HEK293 (cell line): ENCODE measurements at regions not wholly inside any gene's neighbourhood (a gene's known extent, or its start where the extent isn't known, plus 50 kb on each side); places are given as distances from the start of the nearest gene placed in this dataset.

ENCODE experiments used
- CTCF ChIA-PET: fragments of 350-600 bp; formaldehyde crosslinking; extraction: SDS; loops from one replicate; lab custom pipeline; 2021; ENCODE audit warnings: antibody characterized with exemption; lab: Yijun Ruan, JAX
- POLR2A ChIA-PET: fragments of 300-600 bp; formaldehyde crosslinking; extraction: SDS; loops from one replicate; lab custom pipeline; 2020; ENCODE audit warnings: antibody characterized with exemption, inconsistent platforms; lab: Yijun Ruan, JAX
- H3K27ac ChIP-seq: fragments of 200-500 bp; sonication (Bioruptor generic); 2 replicates; pipeline ENCODE4 v1.5.1; 2014; ENCODE audit warnings: low read depth, low read length, control low read depth, inconsistent platforms; ENCODE audit errors: extremely low read depth
- H3K36me3 ChIP-seq, 2 experiments: fragments of 200-500 bp in 1 of 2; sonication (Bioruptor generic) in 1 of 2; 1 replicate in 1 of 2; 2 replicates in 1 of 2; pipeline ENCODE4 v1.5.1; 2014 to 2017; ENCODE audit warnings: inconsistent platforms in 2 of 2, low read length in 2 of 2; ENCODE audit not compliant: control insufficient read depth in 2 of 2, insufficient read depth in 1 of 2
- H3K4me1 ChIP-seq: fragments of 200-500 bp; sonication (Bioruptor generic); 2 replicates; pipeline ENCODE4 v1.5.1; 2014; ENCODE audit warnings: mild to moderate bottlenecking, low read length, inconsistent platforms; ENCODE audit not compliant: control insufficient read depth, insufficient read depth
- H3K4me3 ChIP-seq: 2 replicates; pipeline ENCODE4 v1.5.1; 2011; ENCODE audit warnings: low read depth, mild to moderate bottlenecking, control low read depth, low read length, moderate library complexity
- H3K9me3 ChIP-seq: fragments of 200-500 bp; sonication (Bioruptor generic); 2 replicates; pipeline ENCODE4 v1.5.1; 2014; ENCODE audit warnings: low read depth, low read length, inconsistent platforms; ENCODE audit not compliant: control insufficient read depth, insufficient read depth
- FEZF1 ChIP-seq: fragments of 450-650 bp; formaldehyde crosslinking; IDR thresholded peaks from 2 replicates; pipeline ENCODE4 v1.5.1; 2016; ENCODE audit warnings: missing biosample characterization, missing genetic modification characterization
- KLF8 ChIP-seq: fragments of 450-650 bp; formaldehyde crosslinking; IDR thresholded peaks from 2 replicates; pipeline ENCODE4 v1.5.1; 2016; ENCODE audit warnings: missing biosample characterization, missing genetic modification characterization
- RBAK ChIP-seq: fragments of 450-650 bp; formaldehyde crosslinking; IDR thresholded peaks from 2 replicates; pipeline ENCODE4 v1.5.1; 2016; ENCODE audit warnings: missing biosample characterization, missing genetic modification characterization
- SP3 ChIP-seq: fragments of 450-650 bp; formaldehyde crosslinking; IDR thresholded peaks from 2 replicates; pipeline ENCODE4 v1.5.1; 2016; ENCODE audit warnings: missing biosample characterization, missing genetic modification characterization
- WT1 ChIP-seq: fragments of 450-650 bp; formaldehyde crosslinking; IDR thresholded peaks from 2 replicates; pipeline ENCODE4 v1.5.1; 2016; ENCODE audit warnings: missing biosample characterization, missing genetic modification characterization
- ZFP3 ChIP-seq: fragments of 450-650 bp; formaldehyde crosslinking; IDR thresholded peaks from 2 replicates; pipeline ENCODE4 v1.5.1; 2016; ENCODE audit warnings: low read depth, missing biosample characterization, missing genetic modification characterization
- ZFP69B ChIP-seq: fragments of 450-650 bp; formaldehyde crosslinking; IDR thresholded peaks from 2 replicates; pipeline ENCODE4 v1.5.1; 2016; ENCODE audit warnings: missing biosample characterization, missing genetic modification characterization
- ZNF114 ChIP-seq: fragments of 450-650 bp; formaldehyde crosslinking; IDR thresholded peaks from 2 replicates; pipeline ENCODE4 v1.5.0; 2017; ENCODE audit warnings: missing biosample characterization, missing genetic modification characterization
- ZNF138 ChIP-seq: fragments of 450-650 bp; formaldehyde crosslinking; IDR thresholded peaks from 2 replicates; pipeline ENCODE4 v1.5.1; 2016; ENCODE audit warnings: missing biosample characterization, missing genetic modification characterization, borderline replicate concordance
- ZNF155 ChIP-seq: fragments of 450-650 bp; formaldehyde crosslinking; IDR thresholded peaks from 2 replicates; pipeline ENCODE4 v1.5.1; 2016; ENCODE audit warnings: missing biosample characterization, missing genetic modification characterization
- ZNF266 ChIP-seq: fragments of 450-650 bp; formaldehyde crosslinking; IDR thresholded peaks from 2 replicates; pipeline ENCODE4 v1.5.1; 2016; ENCODE audit warnings: missing biosample characterization, missing genetic modification characterization, low read depth
- ZNF292 ChIP-seq: fragments of 450-650 bp; formaldehyde crosslinking; IDR thresholded peaks from 2 replicates; pipeline ENCODE4 v1.5.1; 2016; ENCODE audit warnings: low read depth, missing biosample characterization, missing genetic modification characterization, borderline replicate concordance
- ZNF324 ChIP-seq: fragments of 450-650 bp; formaldehyde crosslinking; IDR thresholded peaks from 2 replicates; pipeline ENCODE4 v1.5.1; 2016; ENCODE audit warnings: missing biosample characterization, missing genetic modification characterization
- ZNF433 ChIP-seq: fragments of 450-650 bp; formaldehyde crosslinking; IDR thresholded peaks from 2 replicates; pipeline ENCODE4 v1.5.1; 2016; ENCODE audit warnings: missing biosample characterization, missing genetic modification characterization, low read depth
- ZNF561 ChIP-seq: fragments of 450-650 bp; IDR thresholded peaks from 2 replicates; pipeline ENCODE4 v1.5.1; 2018; ENCODE audit warnings: missing biosample characterization, missing genetic modification characterization, borderline replicate concordance
- ZNF626 ChIP-seq: fragments of 450-650 bp; sonication (Bioruptor Pico); formaldehyde crosslinking; IDR thresholded peaks from 2 replicates; pipeline ENCODE4 v1.5.1; 2018; ENCODE audit warnings: missing biosample characterization, missing genetic modification characterization, inconsistent platforms
- ZNF660 ChIP-seq: fragments of 450-650 bp; IDR thresholded peaks from 2 replicates; pipeline ENCODE4 v1.5.1; 2018; ENCODE audit warnings: missing biosample characterization, mild to moderate bottlenecking, missing genetic modification characterization
- ZNF701 ChIP-seq: fragments of 450-650 bp; formaldehyde crosslinking; IDR thresholded peaks from 2 replicates; pipeline ENCODE4 v1.5.1; 2016; ENCODE audit warnings: missing biosample characterization, missing genetic modification characterization
- ZNF776 ChIP-seq: fragments of 450-650 bp; formaldehyde crosslinking; IDR thresholded peaks from 2 replicates; pipeline ENCODE4 v1.5.0; 2017; ENCODE audit warnings: missing biosample characterization, missing genetic modification characterization, borderline replicate concordance
- ZNF830 ChIP-seq: fragments of 450-650 bp; IDR thresholded peaks from 2 replicates; pipeline ENCODE4 v1.5.0; 2018; ENCODE audit warnings: missing biosample characterization, missing genetic modification characterization, low read depth, mild to moderate bottlenecking, moderate library complexity
- TF ChIP-seq, protein P1 (sequence below): fragments of 450-650 bp; formaldehyde crosslinking; IDR thresholded peaks from 2 replicates; pipeline ENCODE4 v1.5.1; 2017; ENCODE audit warnings: missing biosample characterization, missing genetic modification characterization
- TF ChIP-seq, protein P2 (sequence below): fragments of 450-650 bp; formaldehyde crosslinking; IDR thresholded peaks from 2 replicates; pipeline ENCODE4 v1.5.1; 2016; ENCODE audit warnings: missing biosample characterization, missing genetic modification characterization, low read depth
- TF ChIP-seq, protein P3 (sequence below): fragments of 450-650 bp; formaldehyde crosslinking; IDR thresholded peaks from 2 replicates; pipeline ENCODE4 v1.5.1; 2016; ENCODE audit warnings: missing biosample characterization, missing genetic modification characterization, borderline replicate concordance
- TF ChIP-seq, protein P4 (sequence below): fragments of 450-650 bp; formaldehyde crosslinking; IDR thresholded peaks from 2 replicates; pipeline ENCODE4 v1.5.1; 2016; ENCODE audit warnings: missing biosample characterization, missing genetic modification characterization, borderline replicate concordance
- TF ChIP-seq, protein P5 (sequence below): fragments of 450-650 bp; formaldehyde crosslinking; IDR thresholded peaks from 2 replicates; pipeline ENCODE4 v1.5.1; 2016; ENCODE audit warnings: missing biosample characterization, missing genetic modification characterization
- TF ChIP-seq, protein P6 (sequence below): fragments of 450-650 bp; formaldehyde crosslinking; IDR thresholded peaks from 2 replicates; pipeline ENCODE4 v1.5.1; 2017; ENCODE audit warnings: missing biosample characterization, missing genetic modification characterization

DNA sequence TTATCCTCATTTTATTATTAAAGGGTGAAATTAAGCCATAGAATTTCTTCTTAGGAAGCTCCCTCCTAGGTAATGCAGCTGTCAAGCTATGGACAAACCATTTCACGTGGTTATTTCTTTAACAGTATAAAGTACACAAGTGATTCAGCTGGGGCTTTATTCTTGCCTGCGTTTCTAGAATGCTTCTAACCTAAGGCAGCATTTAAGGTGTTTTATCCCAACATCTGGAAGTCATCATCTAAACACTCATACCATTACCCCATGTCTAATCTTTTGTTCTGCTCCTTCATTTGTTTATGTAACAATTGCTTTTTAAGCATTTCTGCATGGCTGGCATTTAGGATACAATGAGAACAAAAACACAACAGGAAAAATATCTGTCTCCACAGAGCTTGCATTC is 829.2 kb upstream of the ADAMTS5 start:
- POLR2A ChIA-PET = no interaction called here

DNA sequence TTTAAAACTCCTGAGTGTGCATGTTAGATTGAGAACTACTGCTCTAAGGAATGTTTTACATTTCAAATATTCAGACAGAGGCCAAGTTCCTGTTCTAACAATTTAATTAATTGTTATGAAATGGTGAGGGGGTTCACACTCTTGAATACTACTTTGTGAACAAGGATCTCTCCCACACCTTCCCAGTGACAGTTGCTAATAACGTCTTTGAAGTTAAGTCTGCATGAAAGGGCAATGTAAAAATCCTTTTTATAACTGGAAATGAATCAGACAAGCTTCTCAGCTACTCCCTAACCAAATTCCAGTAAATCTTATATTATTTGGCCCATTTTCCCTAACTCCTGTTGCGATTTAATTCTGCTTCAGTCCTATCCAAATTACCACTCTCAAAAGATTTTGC is 828.5 kb upstream of the ADAMTS5 start:
- H3K9me3 ChIP-seq = no peaks in the 10 kb centered on the region
- H3K4me3 ChIP-seq = no peak overlapping the region
- no peaks in the 10 kb centered on the region for H3K4me1 ChIP-seq
- no peaks in the 10 kb centered on the region for H3K36me3 ChIP-seq
- no peak overlapping the region for H3K27ac ChIP-seq
- CTCF ChIA-PET = no interaction called here
- POLR2A ChIA-PET = no interaction called here
- no peak for TF ChIP-seq KLF8 (tag by site-specific recombination)
- no peak for TF ChIP-seq ZNF433 (tag by site-specific recombination)
- TF ChIP-seq ZNF138 = no peak
- TF ChIP-seq ZNF561 = no peak
- TF ChIP-seq ZNF114 (tag by site-specific recombination) = no peak
- TF ChIP-seq ZNF155 (tag by site-specific recombination) = no peak
- no peak for TF ChIP-seq ZNF776 (tag by site-specific recombination)
- TF ChIP-seq, protein P1, sequence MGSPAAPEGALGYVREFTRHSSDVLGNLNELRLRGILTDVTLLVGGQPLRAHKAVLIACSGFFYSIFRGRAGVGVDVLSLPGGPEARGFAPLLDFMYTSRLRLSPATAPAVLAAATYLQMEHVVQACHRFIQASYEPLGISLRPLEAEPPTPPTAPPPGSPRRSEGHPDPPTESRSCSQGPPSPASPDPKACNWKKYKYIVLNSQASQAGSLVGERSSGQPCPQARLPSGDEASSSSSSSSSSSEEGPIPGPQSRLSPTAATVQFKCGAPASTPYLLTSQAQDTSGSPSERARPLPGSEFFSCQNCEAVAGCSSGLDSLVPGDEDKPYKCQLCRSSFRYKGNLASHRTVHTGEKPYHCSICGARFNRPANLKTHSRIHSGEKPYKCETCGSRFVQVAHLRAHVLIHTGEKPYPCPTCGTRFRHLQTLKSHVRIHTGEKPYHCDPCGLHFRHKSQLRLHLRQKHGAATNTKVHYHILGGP (tag by site-specific recombination) = no peak
- TF ChIP-seq RBAK (tag by site-specific recombination) = no peak

More for the DNA sequence above, 829.2 kb upstream of the ADAMTS5 start:
- Histone ChIP-seq H3K4me1 (no peaks in the 10 kb centered on the region), H3K9me3 (no peaks in the 10 kb centered on the region), H3K36me3 (no peaks in the 10 kb centered on the region), H3K27ac (no peak overlapping the region), H3K4me3 (no peak overlapping the region)
- TF ChIP-seq ZNF266 (tag by site-specific recombination) (no peak), ZNF830 (tag by site-specific recombination) (no peak), ZNF660 (no peak), WT1 (tag by site-specific recombination) (no peak), ZFP3 (tag by site-specific recombination) (no peak), ZNF292 (tag by site-specific recombination) (no peak), SP3 (tag by site-specific recombination) (no peak), ZNF626 (tag by site-specific recombination) (no peak), ZNF701 (tag by site-specific recombination) (no peak), ZFP69B (tag by site-specific recombination) (no peak), ZNF324 (tag by site-specific recombination) (no peak), FEZF1 (no peak)
- TF ChIP-seq, protein P2, sequence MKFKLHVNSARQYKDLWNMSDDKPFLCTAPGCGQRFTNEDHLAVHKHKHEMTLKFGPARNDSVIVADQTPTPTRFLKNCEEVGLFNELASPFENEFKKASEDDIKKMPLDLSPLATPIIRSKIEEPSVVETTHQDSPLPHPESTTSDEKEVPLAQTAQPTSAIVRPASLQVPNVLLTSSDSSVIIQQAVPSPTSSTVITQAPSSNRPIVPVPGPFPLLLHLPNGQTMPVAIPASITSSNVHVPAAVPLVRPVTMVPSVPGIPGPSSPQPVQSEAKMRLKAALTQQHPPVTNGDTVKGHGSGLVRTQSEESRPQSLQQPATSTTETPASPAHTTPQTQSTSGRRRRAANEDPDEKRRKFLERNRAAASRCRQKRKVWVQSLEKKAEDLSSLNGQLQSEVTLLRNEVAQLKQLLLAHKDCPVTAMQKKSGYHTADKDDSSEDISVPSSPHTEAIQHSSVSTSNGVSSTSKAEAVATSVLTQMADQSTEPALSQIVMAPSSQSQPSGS (tag by site-specific recombination) = no peak
- TF ChIP-seq, protein P3, sequence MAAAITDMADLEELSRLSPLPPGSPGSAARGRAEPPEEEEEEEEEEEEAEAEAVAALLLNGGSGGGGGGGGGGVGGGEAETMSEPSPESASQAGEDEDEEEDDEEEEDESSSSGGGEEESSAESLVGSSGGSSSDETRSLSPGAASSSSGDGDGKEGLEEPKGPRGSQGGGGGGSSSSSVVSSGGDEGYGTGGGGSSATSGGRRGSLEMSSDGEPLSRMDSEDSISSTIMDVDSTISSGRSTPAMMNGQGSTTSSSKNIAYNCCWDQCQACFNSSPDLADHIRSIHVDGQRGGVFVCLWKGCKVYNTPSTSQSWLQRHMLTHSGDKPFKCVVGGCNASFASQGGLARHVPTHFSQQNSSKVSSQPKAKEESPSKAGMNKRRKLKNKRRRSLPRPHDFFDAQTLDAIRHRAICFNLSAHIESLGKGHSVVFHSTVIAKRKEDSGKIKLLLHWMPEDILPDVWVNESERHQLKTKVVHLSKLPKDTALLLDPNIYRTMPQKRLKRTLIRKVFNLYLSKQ = no peak
- TF ChIP-seq, protein P4, sequence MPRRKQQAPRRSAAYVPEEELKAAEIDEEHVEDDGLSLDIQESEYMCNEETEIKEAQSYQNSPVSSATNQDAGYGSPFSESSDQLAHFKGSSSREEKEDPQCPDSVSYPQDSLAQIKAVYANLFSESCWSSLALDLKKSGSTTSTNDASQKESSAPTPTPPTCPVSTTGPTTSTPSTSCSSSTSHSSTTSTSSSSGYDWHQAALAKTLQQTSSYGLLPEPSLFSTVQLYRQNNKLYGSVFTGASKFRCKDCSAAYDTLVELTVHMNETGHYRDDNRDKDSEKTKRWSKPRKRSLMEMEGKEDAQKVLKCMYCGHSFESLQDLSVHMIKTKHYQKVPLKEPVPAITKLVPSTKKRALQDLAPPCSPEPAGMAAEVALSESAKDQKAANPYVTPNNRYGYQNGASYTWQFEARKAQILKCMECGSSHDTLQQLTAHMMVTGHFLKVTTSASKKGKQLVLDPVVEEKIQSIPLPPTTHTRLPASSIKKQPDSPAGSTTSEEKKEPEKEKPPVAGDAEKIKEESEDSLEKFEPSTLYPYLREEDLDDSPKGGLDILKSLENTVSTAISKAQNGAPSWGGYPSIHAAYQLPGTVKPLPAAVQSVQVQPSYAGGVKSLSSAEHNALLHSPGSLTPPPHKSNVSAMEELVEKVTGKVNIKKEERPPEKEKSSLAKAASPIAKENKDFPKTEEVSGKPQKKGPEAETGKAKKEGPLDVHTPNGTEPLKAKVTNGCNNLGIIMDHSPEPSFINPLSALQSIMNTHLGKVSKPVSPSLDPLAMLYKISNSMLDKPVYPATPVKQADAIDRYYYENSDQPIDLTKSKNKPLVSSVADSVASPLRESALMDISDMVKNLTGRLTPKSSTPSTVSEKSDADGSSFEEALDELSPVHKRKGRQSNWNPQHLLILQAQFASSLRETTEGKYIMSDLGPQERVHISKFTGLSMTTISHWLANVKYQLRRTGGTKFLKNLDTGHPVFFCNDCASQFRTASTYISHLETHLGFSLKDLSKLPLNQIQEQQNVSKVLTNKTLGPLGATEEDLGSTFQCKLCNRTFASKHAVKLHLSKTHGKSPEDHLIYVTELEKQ (tag by site-specific recombination) = no peak
- TF ChIP-seq, protein P5, sequence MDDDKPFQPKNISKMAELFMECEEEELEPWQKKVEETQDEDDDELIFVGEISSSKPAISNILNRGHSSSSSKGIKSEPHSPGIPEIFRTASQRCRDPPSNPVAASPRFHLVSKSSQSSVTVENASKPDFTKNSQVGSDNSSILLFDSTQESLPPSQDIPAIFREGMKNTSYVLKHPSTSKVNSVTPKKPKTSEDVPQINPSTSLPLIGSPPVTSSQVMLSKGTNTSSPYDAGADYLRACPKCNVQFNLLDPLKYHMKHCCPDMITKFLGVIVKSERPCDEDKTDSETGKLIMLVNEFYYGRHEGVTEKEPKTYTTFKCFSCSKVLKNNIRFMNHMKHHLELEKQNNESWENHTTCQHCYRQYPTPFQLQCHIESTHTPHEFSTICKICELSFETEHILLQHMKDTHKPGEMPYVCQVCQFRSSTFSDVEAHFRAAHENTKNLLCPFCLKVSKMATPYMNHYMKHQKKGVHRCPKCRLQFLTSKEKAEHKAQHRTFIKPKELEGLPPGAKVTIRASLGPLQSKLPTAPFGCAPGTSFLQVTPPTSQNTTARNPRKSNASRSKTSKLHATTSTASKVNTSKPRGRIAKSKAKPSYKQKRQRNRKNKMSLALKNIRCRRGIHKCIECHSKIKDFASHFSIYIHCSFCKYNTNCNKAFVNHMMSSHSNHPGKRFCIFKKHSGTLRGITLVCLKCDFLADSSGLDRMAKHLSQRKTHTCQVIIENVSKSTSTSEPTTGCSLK (tag by site-specific recombination) = no peak
- TF ChIP-seq, protein P6, sequence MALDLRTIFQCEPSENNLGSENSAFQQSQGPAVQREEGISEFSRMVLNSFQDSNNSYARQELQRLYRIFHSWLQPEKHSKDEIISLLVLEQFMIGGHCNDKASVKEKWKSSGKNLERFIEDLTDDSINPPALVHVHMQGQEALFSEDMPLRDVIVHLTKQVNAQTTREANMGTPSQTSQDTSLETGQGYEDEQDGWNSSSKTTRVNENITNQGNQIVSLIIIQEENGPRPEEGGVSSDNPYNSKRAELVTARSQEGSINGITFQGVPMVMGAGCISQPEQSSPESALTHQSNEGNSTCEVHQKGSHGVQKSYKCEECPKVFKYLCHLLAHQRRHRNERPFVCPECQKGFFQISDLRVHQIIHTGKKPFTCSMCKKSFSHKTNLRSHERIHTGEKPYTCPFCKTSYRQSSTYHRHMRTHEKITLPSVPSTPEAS (tag by site-specific recombination) = no peak
- CTCF ChIA-PET = interaction anchor here (0.7 kb wide), 1 partner anchor 969 kb away, joined by 6 read pairs; no protein-coding TSS in a partner anchor
